ENCODE measurements at regions not wholly inside any gene's neighbourhood (a gene's known extent, or its start where the extent isn't known, plus 50 kb on each side); places are given as distances from the start of the nearest gene placed in this dataset.

GRCh38 chrX:9368262-9368661 lies 96.6 kb upstream of the TBL1X start:
- TF ChIP-seq CTCF (conservative IDR thresholded peaks at IDR 0.05; ENCODE audit: low read length) (no peak), EZH2phosphoT487 (IDR thresholded peaks at IDR 0.05; ENCODE audit: borderline replicate concordance) (no peak)
